Naive thymus-derived CD4-positive, alpha-beta T cell (primary cell): ENCODE measurements at regions not wholly inside any gene's neighbourhood (a gene's known extent, or its start where the extent isn't known, plus 50 kb on each side); places are given as distances from the start of the nearest gene placed in this dataset.

Experiments
- ATAC-seq: fragments of 150-1000 bp; cut with Tn5 transposase; 2 replicates; pipeline ENCODE4 v1.10.0; 2021; ENCODE audit warnings: mild to moderate bottlenecking, moderate library complexity
- CTCF ChIA-PET: fragments of 350-600 bp; sonication (Branson Sonifier 250); formaldehyde crosslinking; loops from one replicate; lab custom pipeline; 2021; ENCODE audit warnings: antibody characterized with exemption; lab: Charles Lee
- POLR2A ChIA-PET: fragments of 350-600 bp; sonication (Branson Sonifier 250); formaldehyde crosslinking; loops from one replicate; lab custom pipeline; 2021; ENCODE audit warnings: antibody characterized with exemption, inconsistent platforms; lab: Charles Lee
- DNase-seq, 9 donors: peaks; one replicate each; pipeline versions ENCODE4 v3.0.0 to v3.0.0-alpha.2; 2020 to 2022; ENCODE audit warnings: mixed read lengths in 1 of 9
- H3K27ac ChIP-seq: one replicate; pipeline ENCODE4 v1.7.0; 2013; ENCODE audit warnings: mild to moderate bottlenecking, low read depth, low read length, moderate library complexity
- H3K27me3 ChIP-seq, 2 donors: one replicate each; pipeline ENCODE4 v1.7.0; 2013; ENCODE audit warnings: low read length in 2 of 2, mild to moderate bottlenecking in 2 of 2, moderate library complexity in 2 of 2; ENCODE audit not compliant: control insufficient read depth in 2 of 2, insufficient read depth in 2 of 2
- H3K36me3 ChIP-seq, 3 experiments: 1 replicate in 2 of 3; 2 replicates in 1 of 3; pipeline ENCODE4 v1.7.0; 2013; ENCODE audit warnings: low read length in 3 of 3, mild to moderate bottlenecking in 3 of 3, moderate library complexity in 1 of 3; ENCODE audit not compliant: insufficient read depth in 3 of 3, control insufficient read depth in 2 of 3
- H3K4me1 ChIP-seq, 2 donors: one replicate each; pipeline ENCODE4 v1.7.0; 2013; ENCODE audit warnings: low read length in 2 of 2, mild to moderate bottlenecking in 2 of 2, moderate library complexity in 1 of 2; ENCODE audit not compliant: control insufficient read depth in 2 of 2, insufficient read depth in 2 of 2
- H3K4me3 ChIP-seq: 2 replicates; pipeline ENCODE4 v1.7.0; 2013; ENCODE audit warnings: mild to moderate bottlenecking, low read length
- H3K9me3 ChIP-seq, 3 experiments: 1 replicate in 2 of 3; 2 replicates in 1 of 3; pipeline ENCODE4 v1.7.0; 2013; ENCODE audit warnings: low read length in 3 of 3; ENCODE audit not compliant: control insufficient read depth in 2 of 3
- H3K27ac Mint-ChIP-seq, 9 donors: one replicate each; pipeline ENCODE4 v1.8.0; 2020 to 2022; ENCODE audit warnings: mixed read lengths in 9 of 9, mild to moderate bottlenecking in 8 of 9, moderate library complexity in 5 of 9, inconsistent platforms in 2 of 9
- H3K27me3 Mint-ChIP-seq, 5 donors: one replicate each; pipeline ENCODE4 v1.8.0; 2021 to 2022; ENCODE audit warnings: mixed read lengths in 5 of 5, mild to moderate bottlenecking in 1 of 5
- H3K36me3 Mint-ChIP-seq, 5 donors: one replicate each; pipeline ENCODE4 v1.8.0; 2020 to 2022; ENCODE audit warnings: mixed read lengths in 5 of 5, mild to moderate bottlenecking in 3 of 5, inconsistent platforms in 1 of 5
- H3K4me1 Mint-ChIP-seq, 7 donors: one replicate each; pipeline ENCODE4 v1.8.0; 2020 to 2022; ENCODE audit warnings: mixed read lengths in 7 of 7, mild to moderate bottlenecking in 3 of 7, inconsistent platforms in 1 of 7
- H3K4me3 Mint-ChIP-seq, 10 donors: one replicate each; pipeline ENCODE4 v1.8.0; 2020 to 2022; ENCODE audit warnings: mild to moderate bottlenecking in 10 of 10, mixed read lengths in 10 of 10, moderate library complexity in 6 of 10, inconsistent platforms in 2 of 10
- H3K9me3 Mint-ChIP-seq, 11 donors: one replicate each; pipeline ENCODE4 v1.8.0; 2020 to 2022; ENCODE audit warnings: mixed read lengths in 11 of 11, mild to moderate bottlenecking in 4 of 11, inconsistent platforms in 1 of 11, moderate library complexity in 1 of 11
- intact Hi-C, 2 donors: fragments of 100-400 bp; cut with micrococcal nuclease; formaldehyde crosslinking; loops; one replicate each; pipeline ENCODE4 v1.15.1; 2023

GRCh38 chr2:5394223-5394622 lies 298.0 kb upstream of the SOX11 start:
- intact Hi-C loops = no loop called here
- CTCF ChIA-PET = no interaction called here
- Histone ChIP-seq H3K27me3 (no peaks in the 10 kb centered on the region), H3K27ac (no peak overlapping the region), H3K4me1 (no peaks in the 10 kb centered on the region), H3K36me3 (no peaks in the 10 kb centered on the region), H3K4me3 (no peak overlapping the region), H3K9me3 (no peaks in the 10 kb centered on the region)
- no peaks in the 10 kb centered on the region for H3K36me3 Mint-ChIP-seq
- no peak overlapping the region for H3K27ac Mint-ChIP-seq
- ATAC-seq (no peak), DNase-seq (no peak)
- H3K9me3 Mint-ChIP-seq = peaks cover 0 to 16% (median 2%) of the 10 kb centered on the region in 11 donors
- H3K4me1 Mint-ChIP-seq = no peaks in the 10 kb centered on the region
- POLR2A ChIA-PET = no interaction called here
- no peak overlapping the region for H3K4me3 Mint-ChIP-seq
- H3K27me3 Mint-ChIP-seq = peaks cover 0 to 5% (median 0%) of the 10 kb centered on the region in 5 donors

- Mint-ChIP-seq H3K27ac (no peak overlapping the region), H3K36me3 (no peaks in the 10 kb centered on the region), H3K4me3 (no peak overlapping the region), H3K27me3 (peaks cover 0 to 5% (median 0%) of the 10 kb centered on the region in 5 donors), H3K4me1 (no peaks in the 10 kb centered on the region), H3K9me3 (peaks cover 0 to 10% (median 1%) of the 10 kb centered on the region in 11 donors)
- Histone ChIP-seq H3K27ac (no peak overlapping the region), H3K27me3 (no peaks in the 10 kb centered on the region), H3K36me3 (no peaks in the 10 kb centered on the region), H3K4me3 (no peak overlapping the region), H3K9me3 (no peaks in the 10 kb centered on the region), H3K4me1 (no peaks in the 10 kb centered on the region)
- ATAC-seq = no peak
- POLR2A ChIA-PET = no interaction called here
- DNase-seq = no peak
- intact Hi-C loops = no loop called here
- CTCF ChIA-PET = no interaction called here
Observed at GRCh38 chr2:5401115-5401657, 291.0 kb upstream of the SOX11 start.

GRCh38 chr2:5403392-5403791 lies 288.8 kb upstream of the SOX11 start:
- Mint-ChIP-seq H3K36me3 (no peaks in the 10 kb centered on the region), H3K4me3 (no peak overlapping the region), H3K27ac (no peak overlapping the region), H3K27me3 (peaks cover 0 to 5% (median 0%) of the 10 kb centered on the region in 5 donors), H3K9me3 (peaks cover 0 to 7% (median 0%) of the 10 kb centered on the region in 11 donors), H3K4me1 (no peaks in the 10 kb centered on the region)
- H3K27me3 ChIP-seq = no peaks in the 10 kb centered on the region
- no peak overlapping the region for H3K4me3 ChIP-seq
- no peak overlapping the region for H3K27ac ChIP-seq
- no peaks in the 10 kb centered on the region for H3K4me1 ChIP-seq
- ATAC-seq (no peak), DNase-seq (no peak)
- no peaks in the 10 kb centered on the region for H3K36me3 ChIP-seq
- intact Hi-C loops = no loop called here
- CTCF ChIA-PET = no interaction called here
- H3K9me3 ChIP-seq = no peaks in the 10 kb centered on the region
- POLR2A ChIA-PET = interaction anchor here (0.6 kb wide), 1 partner anchor 40 kb away, joined by 3 read pairs; no protein-coding TSS in a partner anchor

- Mint-ChIP-seq H3K36me3 (no peaks in the 10 kb centered on the region), H3K4me1 (no peaks in the 10 kb centered on the region), H3K27me3 (no peaks in the 10 kb centered on the region), H3K27ac (no peak overlapping the region), H3K9me3 (peaks cover 0 to 6% (median 0%) of the 10 kb centered on the region in 11 donors), H3K4me3 (no peak overlapping the region)
- ATAC-seq = no peak
- CTCF ChIA-PET = no interaction called here
- Histone ChIP-seq H3K4me3 (no peak overlapping the region), H3K36me3 (no peaks in the 10 kb centered on the region), H3K4me1 (no peaks in the 10 kb centered on the region), H3K27me3 (no peaks in the 10 kb centered on the region), H3K9me3 (no peaks in the 10 kb centered on the region), H3K27ac (no peak overlapping the region)
- POLR2A ChIA-PET = no interaction called here
- intact Hi-C loops = no loop called here
- DNase-seq = no peak
Observed at GRCh38 chr2:5409898-5410381, 282.2 kb upstream of the SOX11 start.

- H3K27me3 Mint-ChIP-seq = no peaks in the 10 kb centered on the region
- DNase-seq (no peak), ATAC-seq (no peak)
- H3K27ac Mint-ChIP-seq = no peak overlapping the region
- Histone ChIP-seq H3K27me3 (no peaks in the 10 kb centered on the region), H3K27ac (no peak overlapping the region), H3K4me3 (no peak overlapping the region), H3K9me3 (no peaks in the 10 kb centered on the region), H3K36me3 (no peaks in the 10 kb centered on the region), H3K4me1 (no peaks in the 10 kb centered on the region)
- H3K4me1 Mint-ChIP-seq = no peaks in the 10 kb centered on the region
- H3K9me3 Mint-ChIP-seq = peaks cover 0 to 6% (median 0%) of the 10 kb centered on the region in 11 donors
- POLR2A ChIA-PET = no interaction called here
- intact Hi-C loops = no loop called here
- H3K36me3 Mint-ChIP-seq = no peaks in the 10 kb centered on the region
- no peak overlapping the region for H3K4me3 Mint-ChIP-seq
- CTCF ChIA-PET = no interaction called here
Observed at GRCh38 chr2:5410991-5411700, 281.0 kb upstream of the SOX11 start.

GRCh38 chr2:5412001-5412400 lies 280.2 kb upstream of the SOX11 start:
- H3K27me3 ChIP-seq = no peaks in the 10 kb centered on the region
- no peaks in the 10 kb centered on the region for H3K9me3 ChIP-seq
- Mint-ChIP-seq H3K4me3 (no peak overlapping the region), H3K27ac (no peak overlapping the region), H3K36me3 (no peaks in the 10 kb centered on the region), H3K9me3 (peaks cover 0 to 6% (median 0%) of the 10 kb centered on the region in 11 donors), H3K4me1 (no peaks in the 10 kb centered on the region), H3K27me3 (no peaks in the 10 kb centered on the region)
- DNase-seq (no peak), ATAC-seq (no peak)
- no peaks in the 10 kb centered on the region for H3K4me1 ChIP-seq
- ChIA-PET POLR2A (no interaction called here), CTCF (no interaction called here)
- H3K27ac ChIP-seq = no peak overlapping the region
- no peak overlapping the region for H3K4me3 ChIP-seq
- H3K36me3 ChIP-seq = no peaks in the 10 kb centered on the region
- intact Hi-C loops = no loop called here

- H3K4me3 Mint-ChIP-seq = no peak overlapping the region
- H3K9me3 Mint-ChIP-seq = peaks cover 0 to 13% (median 0%) of the 10 kb centered on the region in 11 donors
- no peaks in the 10 kb centered on the region for H3K27me3 Mint-ChIP-seq
- H3K9me3 ChIP-seq = no peaks in the 10 kb centered on the region
- POLR2A ChIA-PET = no interaction called here
- intact Hi-C loops = no loop called here
- no peak overlapping the region for H3K27ac Mint-ChIP-seq
- no peaks in the 10 kb centered on the region for H3K27me3 ChIP-seq
- no peaks in the 10 kb centered on the region for H3K36me3 ChIP-seq
- CTCF ChIA-PET = no interaction called here
- H3K4me3 ChIP-seq = no peak overlapping the region
- no peak for DNase-seq
- H3K27ac ChIP-seq = no peak overlapping the region
- ATAC-seq = no peak
- H3K4me1 ChIP-seq = no peaks in the 10 kb centered on the region
- H3K4me1 Mint-ChIP-seq = no peaks in the 10 kb centered on the region
- H3K36me3 Mint-ChIP-seq = no peaks in the 10 kb centered on the region
Observed at GRCh38 chr2:5433855-5434254, 258.3 kb upstream of the SOX11 start.
